Endothelial cell of umbilical vein (primary cell): ENCODE measurements at regions not wholly inside any gene's neighbourhood (a gene's known extent, or its start where the extent isn't known, plus 50 kb on each side); places are given as distances from the start of the nearest gene placed in this dataset.

Source experiments
- BruUV-seq: library from RNA; stranded (reverse); fragments of 400-500 nt; replicated peaks from 2 replicates; lab custom pipeline; 2021; lab: Mats Ljungman, UMichigan
- CTCF ChIA-PET: fragments of 300-600, 350-600 bp; sonication (Branson Sonifier 250); formaldehyde crosslinking; loops from one replicate; lab custom pipeline; 2021; ENCODE audit warnings: antibody characterized with exemption, inconsistent platforms; lab: Charles Lee
- POLR2A ChIA-PET: fragments of 300-600, 350-600 bp; sonication (Branson Sonifier 250); formaldehyde crosslinking; loops from one replicate; lab custom pipeline; 2021; ENCODE audit warnings: antibody characterized with exemption, inconsistent platforms; lab: Charles Lee
- DNase-seq: peaks from one replicate; pipeline ENCODE4 v3.0.0-alpha.2; 2011; ENCODE audit warnings: low read depth, low spot score
- FAIRE-seq: peaks from 2 replicates; lab custom pipeline; 2011; peaks lifted over from hg19 to GRCh38; lab: Jason Lieb, UNC
- H2AFZ ChIP-seq: 2 replicates; pipeline ENCODE4 v1.6.0; 2012; ENCODE audit warnings: low read depth, low read length, control low read depth, inconsistent platforms
- H3K27ac ChIP-seq: 2 replicates; pipeline ENCODE4 v1.5.1; 2011; ENCODE audit warnings: low read depth, mild to moderate bottlenecking, control low read depth, low read length, moderate library complexity; ENCODE audit not compliant: insufficient read depth
- H3K27me3 ChIP-seq, 2 experiments: 2 replicates each; pipeline versions ENCODE4 v1.6.0 to v1.6.1; 2011; ENCODE audit warnings: low read length in 2 of 2, mixed read lengths in 1 of 2; ENCODE audit not compliant: control insufficient read depth in 2 of 2, insufficient read depth in 2 of 2
- H3K36me3 ChIP-seq, 2 experiments: 2 replicates in 1 of 2; 3 replicates in 1 of 2; pipeline ENCODE4 v1.5.1; 2011; ENCODE audit warnings: low read length in 2 of 2, mild to moderate bottlenecking in 1 of 2, moderate library complexity in 1 of 2; ENCODE audit not compliant: control insufficient read depth in 2 of 2, insufficient read depth in 2 of 2; ENCODE audit errors: extremely low read depth in 1 of 2
- H3K4me1 ChIP-seq: 3 replicates; pipeline ENCODE4 v1.5.1; 2011; ENCODE audit warnings: mild to moderate bottlenecking, low read length; ENCODE audit not compliant: control insufficient read depth, insufficient read depth; ENCODE audit errors: extremely low read depth
- H3K4me2 ChIP-seq: 2 replicates; pipeline ENCODE4 v1.6.1; 2011; ENCODE audit warnings: low read length, control low read depth, mixed read lengths; ENCODE audit not compliant: insufficient read depth
- H3K4me3 ChIP-seq, 3 experiments: fragments of 200-600 bp in 1 of 3; sonication (generic), shearing (Covaris generic) in 1 of 3; replicated peaks in 1 of 3; 2 replicates each; pipeline ENCODE4 v1.5.1; 2011 to 2016; ENCODE audit warnings: control low read depth in 3 of 3, low read length in 3 of 3, mild to moderate bottlenecking in 2 of 3, inconsistent platforms in 1 of 3, low read depth in 1 of 3, moderate library complexity in 1 of 3; ENCODE audit not compliant: insufficient read depth in 1 of 3
- H3K79me2 ChIP-seq: 2 replicates; pipeline ENCODE4 v1.6.0; 2012; ENCODE audit warnings: low read length, inconsistent platforms; ENCODE audit not compliant: control insufficient read depth, insufficient read depth
- H3K9ac ChIP-seq: replicated peaks from 2 replicates; pipeline ENCODE3; 2011; ENCODE audit warnings: low read length, control low read depth; ENCODE audit not compliant: insufficient read depth; ENCODE audit errors: extremely low read depth
- H3K9me1 ChIP-seq: replicated peaks from 3 replicates; pipeline ENCODE4 v1.6.0; 2011; ENCODE audit warnings: mild to moderate bottlenecking, low read length; ENCODE audit not compliant: control insufficient read depth, insufficient read depth; ENCODE audit errors: extremely low read depth
- H3K9me3 ChIP-seq: replicated peaks from 2 replicates; pipeline ENCODE4 v1.5.1; 2012; ENCODE audit warnings: low read length, inconsistent platforms; ENCODE audit not compliant: control insufficient read depth, insufficient read depth
- H4K20me1 ChIP-seq: replicated peaks from 2 replicates; pipeline ENCODE3; 2011; ENCODE audit warnings: mild to moderate bottlenecking, low read length; ENCODE audit not compliant: control insufficient read depth, insufficient read depth; ENCODE audit errors: extremely low read depth
- EZH2 ChIP-seq: IDR thresholded peaks from 2 replicates; pipeline ENCODE4 v1.6.1; 2012; ENCODE audit warnings: borderline replicate concordance, low read depth, mild to moderate bottlenecking, moderate library complexity, low read length, inconsistent platforms; ENCODE audit not compliant: severe bottlenecking
- JUN ChIP-seq: IDR thresholded peaks from 2 replicates; pipeline ENCODE4 v1.6.1; 2011; ENCODE audit warnings: borderline replicate concordance, low read depth; ENCODE audit not compliant: insufficient read length, insufficient read depth
- MYC ChIP-seq: IDR thresholded peaks from one replicate; pipeline ENCODE4 v1.6.1; 2011; ENCODE audit warnings: mild to moderate bottlenecking, low read depth, low read length
- POLR2A ChIP-seq: IDR thresholded peaks from 2 replicates; pipeline ENCODE4 v1.6.1; 2012; ENCODE audit warnings: low read depth, mild to moderate bottlenecking, control low read depth, low read length
- POLR2AphosphoS5 ChIP-seq: IDR thresholded peaks from 2 replicates; pipeline ENCODE4 v1.6.1; 2012; ENCODE audit warnings: low read depth, mild to moderate bottlenecking, control low read depth, low read length, moderate library complexity; ENCODE audit not compliant: insufficient read depth
- dilution Hi-C: fragments of 300-500 bp; cut with MboI; formaldehyde crosslinking; loops from one replicate; pipeline ENCODE4 v1.15.0; 2019; ENCODE audit warnings: low sequenced_read_pairs; ENCODE audit not compliant: extremely low pct_ligation_motif_present
- intact Hi-C: fragments of 100-400 bp; cut with micrococcal nuclease; formaldehyde crosslinking; loops from one replicate; pipeline ENCODE4 v1.10.0; 2022
- TF ChIP-seq, protein P1 (sequence below), 2 donors: IDR thresholded peaks; 1 replicate in 1 of 2; 2 replicates in 1 of 2; pipeline ENCODE4 v1.5.1; 2011; ENCODE audit warnings: low read length in 2 of 2, mild to moderate bottlenecking in 2 of 2, moderate library complexity in 2 of 2, control low read depth in 1 of 2, inconsistent platforms in 1 of 2, low read depth in 1 of 2; ENCODE audit not compliant: insufficient read depth in 1 of 2; ENCODE audit errors: extremely low read depth in 1 of 2
- TF ChIP-seq, protein P2 (sequence below): IDR thresholded peaks from 2 replicates; pipeline ENCODE4 v1.6.1; 2011; ENCODE audit not compliant: insufficient read depth, insufficient read length

DNA sequence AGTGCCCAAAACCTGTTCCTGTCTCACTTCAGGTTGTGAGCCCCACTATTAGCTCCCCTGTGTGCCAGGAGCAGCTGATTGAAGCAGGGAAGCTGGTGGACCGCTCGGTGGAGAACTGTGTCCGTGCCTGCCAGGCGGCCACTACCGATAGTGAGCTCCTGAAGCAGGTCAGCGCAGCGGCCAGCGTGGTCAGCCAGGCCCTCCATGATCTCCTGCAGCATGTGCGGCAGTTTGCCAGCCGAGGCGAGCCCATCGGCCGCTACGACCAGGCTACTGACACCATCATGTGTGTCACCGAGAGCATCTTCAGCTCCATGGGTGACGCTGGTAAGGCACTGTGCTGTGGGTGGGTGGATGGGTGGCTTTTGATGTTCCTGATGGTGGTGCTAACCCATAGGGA, 334.1 kb upstream of the TPM1 start:
- TF ChIP-seq MYC (no peak), POLR2AphosphoS5 (no peak), JUN (no peak), EZH2 (no peak), POLR2A (no peak)
- TF ChIP-seq, protein P1, sequence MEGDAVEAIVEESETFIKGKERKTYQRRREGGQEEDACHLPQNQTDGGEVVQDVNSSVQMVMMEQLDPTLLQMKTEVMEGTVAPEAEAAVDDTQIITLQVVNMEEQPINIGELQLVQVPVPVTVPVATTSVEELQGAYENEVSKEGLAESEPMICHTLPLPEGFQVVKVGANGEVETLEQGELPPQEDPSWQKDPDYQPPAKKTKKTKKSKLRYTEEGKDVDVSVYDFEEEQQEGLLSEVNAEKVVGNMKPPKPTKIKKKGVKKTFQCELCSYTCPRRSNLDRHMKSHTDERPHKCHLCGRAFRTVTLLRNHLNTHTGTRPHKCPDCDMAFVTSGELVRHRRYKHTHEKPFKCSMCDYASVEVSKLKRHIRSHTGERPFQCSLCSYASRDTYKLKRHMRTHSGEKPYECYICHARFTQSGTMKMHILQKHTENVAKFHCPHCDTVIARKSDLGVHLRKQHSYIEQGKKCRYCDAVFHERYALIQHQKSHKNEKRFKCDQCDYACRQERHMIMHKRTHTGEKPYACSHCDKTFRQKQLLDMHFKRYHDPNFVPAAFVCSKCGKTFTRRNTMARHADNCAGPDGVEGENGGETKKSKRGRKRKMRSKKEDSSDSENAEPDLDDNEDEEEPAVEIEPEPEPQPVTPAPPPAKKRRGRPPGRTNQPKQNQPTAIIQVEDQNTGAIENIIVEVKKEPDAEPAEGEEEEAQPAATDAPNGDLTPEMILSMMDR (IDR thresholded peaks at IDR 0.05; ENCODE audit: extremely low read depth in 1 of 2, insufficient read depth in 1 of 2, low read depth in 1 of 2, low read length in 2 of 2) = no peak
- TF ChIP-seq, protein P2, sequence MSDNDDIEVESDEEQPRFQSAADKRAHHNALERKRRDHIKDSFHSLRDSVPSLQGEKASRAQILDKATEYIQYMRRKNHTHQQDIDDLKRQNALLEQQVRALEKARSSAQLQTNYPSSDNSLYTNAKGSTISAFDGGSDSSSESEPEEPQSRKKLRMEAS = no peak

More for the DNA sequence above, 334.1 kb upstream of the TPM1 start:
- intact Hi-C loops = no loop called here
- FAIRE-seq = no peak
- Histone ChIP-seq H3K9me3 (no peaks in the 10 kb centered on the region), H3K4me2 (no peak overlapping the region), H3K9me1 (no peaks in the 10 kb centered on the region), H4K20me1 (no peaks in the 10 kb centered on the region), H3K36me3 (no peaks in the 10 kb centered on the region), H3K27ac (no peak overlapping the region), H3K9ac (no peak overlapping the region), H3K27me3 (peaks cover 0 to 3% of the 10 kb centered on the region in 2 experiments), H2AFZ (no peak overlapping the region), H3K79me2 (no peaks in the 10 kb centered on the region), H3K4me1 (no peaks in the 10 kb centered on the region), H3K4me3 (no peak overlapping the region)
- POLR2A ChIA-PET = no interaction called here
- no peak for DNase-seq
- CTCF ChIA-PET = no interaction called here
- BruUV-seq = no TSS peak
- dilution Hi-C loops = no loop called here
